Natural killer cell (primary cell): ENCODE measurements at regions not wholly inside any gene's neighbourhood (a gene's known extent, or its start where the extent isn't known, plus 50 kb on each side); places are given as distances from the start of the nearest gene placed in this dataset.

Experiments used
- ATAC-seq, 3 donors: fragments of 150-1000 bp in 2 of 3; fragments of 200-7000 bp in 1 of 3; cut with Tn5 transposase; 1 replicate in 1 of 3; 2 replicates in 2 of 3; pipeline ENCODE4 v1.10.0; 2021; ENCODE audit warnings: mild to moderate bottlenecking in 2 of 3, moderate library complexity in 2 of 3
- DNase-seq, 2 donors: peaks; one replicate each; pipeline versions ENCODE4 v3.0.0 to v3.0.0-alpha.2; 2013 to 2021; ENCODE audit warnings: mixed read lengths in 1 of 2
- H3K27ac ChIP-seq: one replicate; pipeline ENCODE4 v1.5.1; 2013; ENCODE audit warnings: mild to moderate bottlenecking, low read length
- H3K27me3 ChIP-seq: one replicate; pipeline ENCODE4 v1.6.1; 2013; ENCODE audit warnings: low read length; ENCODE audit not compliant: control insufficient read depth, insufficient read depth
- H3K36me3 ChIP-seq: one replicate; pipeline ENCODE4 v1.6.1; 2013; ENCODE audit warnings: low read length; ENCODE audit not compliant: control insufficient read depth, insufficient read depth
- H3K4me1 ChIP-seq: one replicate; pipeline ENCODE4 v1.6.1; 2013; ENCODE audit warnings: low read length; ENCODE audit not compliant: control insufficient read depth, insufficient read depth
- H3K4me3 ChIP-seq: one replicate; pipeline ENCODE4 v1.5.1; 2013; ENCODE audit warnings: low read length
- H3K9me3 ChIP-seq: one replicate; pipeline ENCODE4 v1.6.1; 2013; ENCODE audit warnings: low read length; ENCODE audit not compliant: control insufficient read depth, insufficient read depth
- H3K27ac Mint-ChIP-seq, 2 donors: one replicate each; pipeline ENCODE4 v1.8.0; 2022; ENCODE audit warnings: mild to moderate bottlenecking in 2 of 2, mixed read lengths in 2 of 2, moderate library complexity in 1 of 2
- H3K27me3 Mint-ChIP-seq, 2 donors: one replicate each; pipeline ENCODE4 v1.8.0; 2022; ENCODE audit warnings: low read depth in 2 of 2, mixed read lengths in 2 of 2
- H3K36me3 Mint-ChIP-seq: one replicate; pipeline ENCODE4 v1.8.0; 2022; ENCODE audit warnings: mixed read lengths
- H3K4me1 Mint-ChIP-seq, 2 donors: one replicate each; pipeline ENCODE4 v1.8.0; 2022; ENCODE audit warnings: mixed read lengths in 2 of 2
- H3K4me3 Mint-ChIP-seq: one replicate; pipeline ENCODE4 v1.8.0; 2022; ENCODE audit warnings: mild to moderate bottlenecking, moderate library complexity, mixed read lengths
- H3K9me3 Mint-ChIP-seq, 2 donors: one replicate each; pipeline ENCODE4 v1.8.0; 2022; ENCODE audit warnings: mixed read lengths in 2 of 2
- CTCF ChIP-seq: fragments of 200-600 bp; IDR thresholded peaks from one replicate; pipeline ENCODE4 v1.8.0; 2022; ENCODE audit warnings: antibody characterized with exemption
- WGBS: methylation state at CpG from one replicate; pipeline ENCODE4 v1.1.7; 2013; ENCODE audit warnings: missing lambda C conversion rate; ENCODE audit not compliant: insufficient coverage; 5-methylcytosine and 5-hydroxymethylcytosine counted together
- intact Hi-C: fragments of 100-400 bp; cut with micrococcal nuclease; formaldehyde crosslinking; loops from one replicate; pipeline ENCODE4 v1.14.2; 2022

- Mint-ChIP-seq H3K4me3 (no peak overlapping the region), H3K27ac (no peak overlapping the region), H3K4me1 (no peaks in the 10 kb centered on the region), H3K36me3 (no peaks in the 10 kb centered on the region), H3K9me3 (peaks cover 0 to 2% of the 10 kb centered on the region in 2 donors), H3K27me3 (no peaks in the 10 kb centered on the region)
- Histone ChIP-seq H3K4me3 (no peak overlapping the region), H3K4me1 (no peaks in the 10 kb centered on the region), H3K27me3 (peaks cover 3% of the 10 kb centered on the region), H3K9me3 (no peaks in the 10 kb centered on the region), H3K36me3 (no peaks in the 10 kb centered on the region), H3K27ac (no peak overlapping the region)
- ATAC-seq (no peak), DNase-seq (no peak)
- TF ChIP-seq CTCF: no peak
- intact Hi-C loops: no loop called here
- WGBS: 88% methylated on average over 1 of the region's 1 CpG
Observed at GRCh38 chr2:58293056-58293455, 51.9 kb upstream of the FANCL start.

- ATAC-seq (no peak), DNase-seq (no peak)
- intact Hi-C loops: no loop called here
- Mint-ChIP-seq H3K9me3 (peaks cover 0 to 2% of the 10 kb centered on the region in 2 donors), H3K4me3 (no peak overlapping the region), H3K36me3 (no peaks in the 10 kb centered on the region), H3K4me1 (no peaks in the 10 kb centered on the region), H3K27ac (no peak overlapping the region), H3K27me3 (no peaks in the 10 kb centered on the region)
- Histone ChIP-seq H3K36me3 (no peaks in the 10 kb centered on the region), H3K27me3 (peaks cover 2% of the 10 kb centered on the region), H3K4me3 (no peak overlapping the region), H3K4me1 (no peaks in the 10 kb centered on the region), H3K9me3 (no peaks in the 10 kb centered on the region), H3K27ac (no peak overlapping the region)
- no peak for TF ChIP-seq CTCF
- WGBS: 96% methylated on average over 3 of the region's 4 CpGs
Observed at GRCh38 chr2:58291726-58292438, 50.8 kb upstream of the FANCL start.
